Tibial artery (tissue), 4 donors: ENCODE measurements at regions not wholly inside any gene's neighbourhood (a gene's known extent, or its start where the extent isn't known, plus 50 kb on each side); places are given as distances from the start of the nearest gene placed in this dataset.

Source experiments
- DNase-seq, 2 donors: peaks; one replicate each; pipeline ENCODE4 v3.0.0-alpha.2; 2019
- H3K27ac ChIP-seq, 2 donors: fragments of 200-600 bp; sonication (generic) in 1 of 2; 1 replicate in 1 of 2; 2 replicates in 1 of 2; pipeline ENCODE4 v1.5.1; 2018 to 2019; ENCODE audit warnings: mild to moderate bottlenecking in 1 of 2
- H3K27me3 ChIP-seq, 2 donors: fragments of 200-600 bp; sonication (generic) in 1 of 2; one replicate each; pipeline versions ENCODE4 v1.5.1 to v1.6.0; 2016 to 2019
- H3K36me3 ChIP-seq, 3 donors: fragments of 200-600 bp; sonication (generic) in 2 of 3; one replicate each; pipeline ENCODE4 v1.5.1; 2016 to 2019; ENCODE audit warnings: mild to moderate bottlenecking in 2 of 3
- H3K4me1 ChIP-seq, 4 donors: fragments of 200-600 bp; sonication (generic) in 2 of 4; 1 replicate in 3 of 4; 2 replicates in 1 of 4; pipeline ENCODE4 v1.5.1; 2016 to 2019
- H3K4me3 ChIP-seq, 2 donors: fragments of 200-600 bp; sonication (generic) in 1 of 2; 1 replicate in 1 of 2; 2 replicates in 1 of 2; pipeline ENCODE4 v1.5.1; 2018 to 2019; ENCODE audit warnings: mild to moderate bottlenecking in 2 of 2
- H3K9me3 ChIP-seq, 3 donors: fragments of 200-600 bp; sonication (generic) in 1 of 3; one replicate each; pipeline ENCODE4 v1.5.1; 2016 to 2019
- intact Hi-C: fragments of 100-400 bp; cut with DNase I; formaldehyde crosslinking; loops from one replicate; pipeline ENCODE4 v1.15.0; 2023; ENCODE audit warnings: low total_unique reads
- TF ChIP-seq, protein P1 (sequence below), 2 experiments: fragments of 200-600 bp in 1 of 2; fragments of 450-650 bp in 1 of 2; IDR thresholded peaks; one replicate each; pipeline ENCODE4 v1.5.1; 2017 to 2019; ENCODE audit warnings: antibody characterized with exemption in 2 of 2, mild to moderate bottlenecking in 1 of 2, moderate library complexity in 1 of 2

DNA sequence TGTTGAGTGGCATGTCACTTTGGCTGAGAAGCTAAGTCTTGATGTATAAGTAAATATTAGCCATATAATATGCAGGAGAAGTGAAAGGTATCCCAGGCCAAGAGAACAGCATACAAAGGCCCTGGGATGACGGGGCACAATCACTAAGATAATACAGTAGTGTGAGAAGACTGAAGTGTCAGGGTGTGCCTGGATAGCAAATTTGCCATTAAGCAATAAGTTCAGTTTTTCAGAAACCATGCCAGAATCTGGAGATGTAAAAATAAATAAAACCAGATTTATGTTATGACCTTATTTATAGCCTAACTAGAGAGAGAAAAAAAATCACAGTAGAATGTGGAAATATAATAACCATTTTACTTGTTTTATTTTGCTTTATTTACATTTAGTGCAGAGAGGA lies 1858.7 kb upstream of the CELF4 start:
- no peak overlapping the region for H3K4me3 ChIP-seq
- no peaks in the 10 kb centered on the region for H3K27me3 ChIP-seq
- TF ChIP-seq, protein P1, sequence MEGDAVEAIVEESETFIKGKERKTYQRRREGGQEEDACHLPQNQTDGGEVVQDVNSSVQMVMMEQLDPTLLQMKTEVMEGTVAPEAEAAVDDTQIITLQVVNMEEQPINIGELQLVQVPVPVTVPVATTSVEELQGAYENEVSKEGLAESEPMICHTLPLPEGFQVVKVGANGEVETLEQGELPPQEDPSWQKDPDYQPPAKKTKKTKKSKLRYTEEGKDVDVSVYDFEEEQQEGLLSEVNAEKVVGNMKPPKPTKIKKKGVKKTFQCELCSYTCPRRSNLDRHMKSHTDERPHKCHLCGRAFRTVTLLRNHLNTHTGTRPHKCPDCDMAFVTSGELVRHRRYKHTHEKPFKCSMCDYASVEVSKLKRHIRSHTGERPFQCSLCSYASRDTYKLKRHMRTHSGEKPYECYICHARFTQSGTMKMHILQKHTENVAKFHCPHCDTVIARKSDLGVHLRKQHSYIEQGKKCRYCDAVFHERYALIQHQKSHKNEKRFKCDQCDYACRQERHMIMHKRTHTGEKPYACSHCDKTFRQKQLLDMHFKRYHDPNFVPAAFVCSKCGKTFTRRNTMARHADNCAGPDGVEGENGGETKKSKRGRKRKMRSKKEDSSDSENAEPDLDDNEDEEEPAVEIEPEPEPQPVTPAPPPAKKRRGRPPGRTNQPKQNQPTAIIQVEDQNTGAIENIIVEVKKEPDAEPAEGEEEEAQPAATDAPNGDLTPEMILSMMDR (IDR thresholded peaks at IDR 0.05) = no peak
- DNase-seq = no peak
- no peak overlapping the region for H3K27ac ChIP-seq
- H3K4me1 ChIP-seq = no peaks in the 10 kb centered on the region
- no peaks in the 10 kb centered on the region for H3K36me3 ChIP-seq
- intact Hi-C loops = no loop called here
- H3K9me3 ChIP-seq = no peaks in the 10 kb centered on the region

DNA sequence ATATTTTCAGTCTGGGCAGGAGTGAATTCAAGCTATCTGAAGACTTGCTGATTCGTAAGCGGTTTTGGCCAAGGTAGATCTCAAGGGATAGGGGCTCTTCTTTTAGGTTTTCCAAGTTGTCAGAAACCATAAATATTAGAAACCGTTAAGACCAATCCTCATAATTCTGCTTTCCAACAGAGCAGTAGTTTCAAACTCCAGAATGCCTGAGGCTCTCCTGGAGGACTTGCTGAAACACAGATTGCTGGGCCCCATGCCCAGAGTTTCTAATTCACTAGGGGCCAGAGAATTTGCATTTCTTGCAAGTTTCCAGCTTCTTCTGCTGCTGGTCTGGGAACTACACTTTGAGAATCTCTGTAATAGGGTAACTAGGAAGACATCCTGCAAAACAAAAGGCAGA lies 1855.7 kb upstream of the CELF4 start:
- TF ChIP-seq, protein P1 (IDR thresholded peaks at IDR 0.05) = no peak
- H3K27me3 ChIP-seq = no peaks in the 10 kb centered on the region
- no peaks in the 10 kb centered on the region for H3K36me3 ChIP-seq
- H3K4me3 ChIP-seq = no peak overlapping the region
- intact Hi-C loops = no loop called here
- H3K27ac ChIP-seq = no peak overlapping the region
- no peaks in the 10 kb centered on the region for H3K9me3 ChIP-seq
- no peaks in the 10 kb centered on the region for H3K4me1 ChIP-seq
- DNase-seq = no peak

DNA sequence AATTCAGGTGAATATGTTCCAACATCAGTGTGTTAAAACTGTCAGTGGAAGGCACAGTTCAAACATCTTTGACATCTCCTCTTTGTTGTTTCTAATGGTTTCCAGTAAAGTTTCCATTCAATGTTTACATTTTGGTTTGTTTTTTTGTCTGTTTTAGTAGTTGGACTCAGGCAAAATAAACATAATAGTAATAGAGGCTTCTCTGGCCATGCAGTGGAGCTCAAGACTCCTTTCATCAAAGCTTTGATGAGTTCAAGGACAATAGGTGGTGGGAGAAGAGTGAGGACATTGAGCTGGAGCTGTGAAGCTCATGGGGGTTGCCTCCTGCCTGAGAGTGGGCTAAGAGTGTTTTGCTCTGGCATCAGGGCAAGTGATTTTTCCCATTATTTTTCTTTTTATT lies 1853.7 kb upstream of the CELF4 start:
- TF ChIP-seq, protein P1 (IDR thresholded peaks at IDR 0.05) = no peak
- no peak for DNase-seq
- Histone ChIP-seq H3K36me3 (no peaks in the 10 kb centered on the region), H3K9me3 (no peaks in the 10 kb centered on the region), H3K27me3 (no peaks in the 10 kb centered on the region), H3K4me3 (no peak overlapping the region), H3K4me1 (no peaks in the 10 kb centered on the region), H3K27ac (no peak overlapping the region)
- intact Hi-C loops = no loop called here

DNA sequence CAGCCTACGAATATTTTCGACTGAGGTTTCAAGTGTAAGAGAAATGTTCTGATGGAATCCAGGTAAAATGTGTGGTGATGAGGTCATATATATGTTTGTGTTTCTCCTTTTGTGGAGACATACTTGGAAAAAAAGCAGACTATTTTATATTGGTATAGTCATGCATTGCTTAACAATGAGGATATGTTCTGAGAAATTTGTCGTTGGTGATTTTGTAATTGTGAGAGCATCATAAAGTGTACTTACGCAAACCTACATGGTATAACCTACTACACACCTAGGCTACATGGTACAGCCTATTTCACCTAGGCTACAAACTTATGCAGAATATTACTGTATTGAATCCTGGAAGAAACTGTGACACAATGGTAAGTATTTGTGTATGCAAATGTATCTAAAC lies 1849.9 kb upstream of the CELF4 start:
- TF ChIP-seq, protein P1 (IDR thresholded peaks at IDR 0.05) = no peak
- intact Hi-C loops = no loop called here
- Histone ChIP-seq H3K27me3 (no peaks in the 10 kb centered on the region), H3K9me3 (no peaks in the 10 kb centered on the region), H3K4me1 (no peaks in the 10 kb centered on the region), H3K36me3 (no peaks in the 10 kb centered on the region), H3K4me3 (no peak overlapping the region), H3K27ac (no peak overlapping the region)
- DNase-seq = no peak

DNA sequence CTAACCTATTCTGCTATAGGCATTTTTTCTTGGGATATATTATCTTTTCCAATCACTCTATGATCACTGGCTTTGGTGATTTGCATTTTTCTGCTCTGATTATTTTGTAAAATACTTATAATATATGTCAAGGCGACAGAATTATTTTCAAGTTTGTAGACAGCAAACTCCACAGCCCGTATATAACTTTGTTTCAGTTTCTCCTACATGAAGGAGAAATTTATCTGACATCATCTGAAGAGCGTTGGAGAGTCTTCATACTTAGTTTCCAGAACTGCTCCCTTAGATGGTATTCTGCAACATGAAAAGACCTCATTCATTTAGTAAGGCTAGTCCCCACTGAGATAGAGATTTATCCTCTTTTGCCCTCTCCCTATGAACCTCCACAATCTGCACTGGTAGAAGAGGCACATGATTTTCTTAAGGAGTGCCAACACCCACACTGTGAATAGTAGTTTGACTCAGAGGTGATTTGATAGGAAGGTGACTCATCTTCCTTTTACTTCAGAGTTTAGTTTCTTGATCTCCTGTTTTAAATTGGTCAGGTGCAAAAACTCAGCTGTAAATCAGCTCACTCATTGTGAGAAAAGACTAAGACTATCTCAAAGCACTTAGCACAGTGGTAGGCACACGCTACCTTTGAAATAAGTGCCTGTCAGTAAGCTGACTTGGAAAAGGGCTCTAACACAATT lies 1848.6 kb upstream of the CELF4 start:
- H3K9me3 ChIP-seq = no peaks in the 10 kb centered on the region
- no peaks in the 10 kb centered on the region for H3K27me3 ChIP-seq
- H3K4me3 ChIP-seq = no peak overlapping the region
- TF ChIP-seq, protein P1 (IDR thresholded peaks at IDR 0.05) = no peak
- no peak overlapping the region for H3K27ac ChIP-seq
- DNase-seq = no peak
- H3K36me3 ChIP-seq = no peaks in the 10 kb centered on the region
- intact Hi-C loops = no loop called here
- H3K4me1 ChIP-seq = no peaks in the 10 kb centered on the region

DNA sequence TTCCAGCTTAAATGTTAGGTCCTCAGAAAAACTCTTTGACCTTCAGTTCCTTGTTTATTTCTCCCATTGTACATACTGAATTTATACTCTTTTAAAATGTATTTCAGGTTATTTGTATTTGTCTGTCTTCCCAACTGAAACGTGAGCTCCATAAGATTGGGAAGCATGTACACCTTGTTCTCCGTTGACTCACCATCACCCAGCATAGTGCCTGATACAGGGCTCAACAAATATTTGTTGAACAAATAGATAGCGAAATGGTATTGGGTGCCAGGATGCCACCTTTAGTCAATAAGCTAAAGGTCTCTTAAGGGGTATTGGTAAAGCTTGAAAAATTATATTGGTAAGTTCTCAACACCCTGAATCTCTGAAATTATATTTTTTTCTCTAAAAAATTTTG lies 1841.3 kb upstream of the CELF4 start:
- Histone ChIP-seq H3K4me3 (no peak overlapping the region), H3K9me3 (no peaks in the 10 kb centered on the region), H3K4me1 (no peaks in the 10 kb centered on the region), H3K27ac (no peak overlapping the region), H3K36me3 (no peaks in the 10 kb centered on the region), H3K27me3 (no peaks in the 10 kb centered on the region)
- no peak for DNase-seq
- intact Hi-C loops = no loop called here
- TF ChIP-seq, protein P1 (IDR thresholded peaks at IDR 0.05) = no peak
